ENCODE measurements at regions not wholly inside any gene's neighbourhood (a gene's known extent, or its start where the extent isn't known, plus 50 kb on each side); places are given as distances from the start of the nearest gene placed in this dataset.

DNA sequence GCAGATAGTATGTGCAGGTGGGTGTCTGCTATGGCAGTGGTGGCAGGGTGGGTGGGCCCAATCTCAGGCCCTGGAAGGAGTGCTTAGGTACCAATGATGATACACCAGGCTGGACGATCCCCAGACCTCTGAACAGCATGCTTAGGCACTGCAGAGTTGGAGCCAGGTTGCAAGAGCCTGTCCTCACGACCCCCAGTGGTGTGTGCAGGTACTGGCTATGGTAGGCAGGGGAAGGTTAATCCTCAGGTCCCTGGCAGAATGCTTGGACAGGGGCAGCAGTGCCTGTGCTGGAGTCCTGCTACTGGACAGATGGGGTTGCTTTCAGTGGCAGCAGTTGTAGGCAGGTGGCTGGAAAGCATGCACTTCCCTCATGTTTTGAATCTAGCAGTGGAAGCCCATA, 100.5 kb upstream of the NEK7 start:
- no peaks in the 10 kb centered on the region for H3K79me2 ChIP-seq (replicated peaks; ENCODE audit: insufficient read depth, low read length)
- no peaks in the 10 kb centered on the region for H3K36me3 ChIP-seq (ENCODE audit: insufficient read depth, low read length)
- H3K4me2 ChIP-seq (ENCODE audit: low read length): no peak overlapping the region
- no peaks in the 10 kb centered on the region for H4K20me1 ChIP-seq (ENCODE audit: insufficient read depth)
- H3K9me3 ChIP-seq (ENCODE audit: low read length): no peaks in the 10 kb centered on the region
- TF ChIP-seq POLR2AphosphoS5 (IDR thresholded peaks at IDR 0.05) (no peak), EZH2 (IDR thresholded peaks at IDR 0.05; ENCODE audit: borderline replicate concordance, insufficient read depth, low read length, poor library complexity, severe bottlenecking) (no peak), TAF1 (IDR thresholded peaks at IDR 0.05; ENCODE audit: low read depth) (no peak)
- H3K27ac ChIP-seq (ENCODE audit: low read length): no peak overlapping the region
- no peaks in the 10 kb centered on the region for H3F3A ChIP-seq (ENCODE audit: insufficient read depth, low read length, poor library complexity, severe bottlenecking)
- H3K4me3 ChIP-seq (ENCODE audit: low read length): no peak overlapping the region
- no peaks in the 10 kb centered on the region for H3K9me2 ChIP-seq (ENCODE audit: insufficient read depth, low read length)
- no peak overlapping the region for H3K9ac ChIP-seq (ENCODE audit: low read length)
- H2AFZ ChIP-seq (ENCODE audit: low read depth, low read length): no peak overlapping the region
- no peaks in the 10 kb centered on the region for H3K27me3 ChIP-seq (ENCODE audit: insufficient read depth, low read depth, low read length)

GRCh38 chr1:198064181-198064580, 92.6 kb upstream of the NEK7 start:
- Histone ChIP-seq H3K4me2 (ENCODE audit: low read length) (no peak overlapping the region), H4K20me1 (ENCODE audit: insufficient read depth) (no peaks in the 10 kb centered on the region), H3K9ac (ENCODE audit: low read length) (no peak overlapping the region), H3F3A (ENCODE audit: insufficient read depth, low read length, poor library complexity, severe bottlenecking) (no peaks in the 10 kb centered on the region), H3K36me3 (ENCODE audit: insufficient read depth, low read length) (no peaks in the 10 kb centered on the region), H3K27ac (ENCODE audit: low read length) (no peak overlapping the region), H3K4me3 (ENCODE audit: low read length) (no peak overlapping the region), H3K79me2 (replicated peaks; ENCODE audit: insufficient read depth, low read length) (no peaks in the 10 kb centered on the region), H3K9me3 (ENCODE audit: low read length) (no peaks in the 10 kb centered on the region), H2AFZ (ENCODE audit: low read depth, low read length) (no peak overlapping the region), H3K27me3 (ENCODE audit: insufficient read depth, low read depth, low read length) (no peaks in the 10 kb centered on the region), H3K9me2 (ENCODE audit: insufficient read depth, low read length) (no peaks in the 10 kb centered on the region)
- TF ChIP-seq TAF1 (IDR thresholded peaks at IDR 0.05; ENCODE audit: low read depth) (no peak), MXI1 (conservative IDR thresholded peaks at IDR 0.05; ENCODE audit: poor library complexity, severe bottlenecking) (no peak), EP300 (conservative IDR thresholded peaks at IDR 0.05; ENCODE audit: poor library complexity, severe bottlenecking) (no peak), POLR2AphosphoS5 (IDR thresholded peaks at IDR 0.05) (no peak), REST (IDR thresholded peaks at IDR 0.05; ENCODE audit: borderline replicate concordance) (no peak), SMC3 (conservative IDR thresholded peaks at IDR 0.05; ENCODE audit: poor library complexity) (no peak), EZH2 (IDR thresholded peaks at IDR 0.05; ENCODE audit: borderline replicate concordance, insufficient read depth, low read length, poor library complexity, severe bottlenecking) (no peak), RAD21 (conservative IDR thresholded peaks at IDR 0.05) (no peak)
- TF ChIP-seq, protein P1, sequence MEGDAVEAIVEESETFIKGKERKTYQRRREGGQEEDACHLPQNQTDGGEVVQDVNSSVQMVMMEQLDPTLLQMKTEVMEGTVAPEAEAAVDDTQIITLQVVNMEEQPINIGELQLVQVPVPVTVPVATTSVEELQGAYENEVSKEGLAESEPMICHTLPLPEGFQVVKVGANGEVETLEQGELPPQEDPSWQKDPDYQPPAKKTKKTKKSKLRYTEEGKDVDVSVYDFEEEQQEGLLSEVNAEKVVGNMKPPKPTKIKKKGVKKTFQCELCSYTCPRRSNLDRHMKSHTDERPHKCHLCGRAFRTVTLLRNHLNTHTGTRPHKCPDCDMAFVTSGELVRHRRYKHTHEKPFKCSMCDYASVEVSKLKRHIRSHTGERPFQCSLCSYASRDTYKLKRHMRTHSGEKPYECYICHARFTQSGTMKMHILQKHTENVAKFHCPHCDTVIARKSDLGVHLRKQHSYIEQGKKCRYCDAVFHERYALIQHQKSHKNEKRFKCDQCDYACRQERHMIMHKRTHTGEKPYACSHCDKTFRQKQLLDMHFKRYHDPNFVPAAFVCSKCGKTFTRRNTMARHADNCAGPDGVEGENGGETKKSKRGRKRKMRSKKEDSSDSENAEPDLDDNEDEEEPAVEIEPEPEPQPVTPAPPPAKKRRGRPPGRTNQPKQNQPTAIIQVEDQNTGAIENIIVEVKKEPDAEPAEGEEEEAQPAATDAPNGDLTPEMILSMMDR (IDR thresholded peaks at IDR 0.05; ENCODE audit: poor library complexity, severe bottlenecking): no peak

DNA sequence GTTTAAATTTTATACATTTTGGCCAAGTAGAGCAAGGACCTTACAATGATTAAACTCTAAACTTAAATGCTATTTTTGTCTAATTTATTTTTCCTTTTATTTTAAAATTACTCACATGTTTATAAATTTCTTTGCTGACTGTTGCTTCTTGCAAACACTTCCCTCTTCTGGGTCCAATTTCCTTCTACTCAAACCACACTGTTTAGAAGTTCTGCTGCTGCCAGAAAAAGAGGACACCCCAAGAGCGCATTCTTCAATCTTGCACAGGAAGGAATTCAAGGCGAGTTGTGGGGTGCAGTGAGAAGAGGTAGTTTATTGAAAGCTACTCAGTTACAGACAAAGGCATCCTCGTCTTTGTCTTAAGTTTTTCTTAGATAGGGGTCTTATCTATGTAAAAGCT, 88.5 kb upstream of the NEK7 start:
- Histone ChIP-seq H3K4me3 (ENCODE audit: low read length) (no peak overlapping the region), H3K36me3 (ENCODE audit: insufficient read depth, low read length) (no peaks in the 10 kb centered on the region), H2AFZ (ENCODE audit: low read depth, low read length) (no peak overlapping the region), H3K9me2 (ENCODE audit: insufficient read depth, low read length) (no peaks in the 10 kb centered on the region), H3K79me2 (replicated peaks; ENCODE audit: insufficient read depth, low read length) (no peaks in the 10 kb centered on the region), H3K27me3 (ENCODE audit: insufficient read depth, low read depth, low read length) (no peaks in the 10 kb centered on the region), H3F3A (ENCODE audit: insufficient read depth, low read length, poor library complexity, severe bottlenecking) (no peaks in the 10 kb centered on the region), H3K9me3 (ENCODE audit: low read length) (no peaks in the 10 kb centered on the region), H3K9ac (ENCODE audit: low read length) (no peak overlapping the region), H4K20me1 (ENCODE audit: insufficient read depth) (no peaks in the 10 kb centered on the region), H3K27ac (ENCODE audit: low read length) (no peak overlapping the region), H3K4me2 (ENCODE audit: low read length) (no peak overlapping the region)
- TF ChIP-seq RAD21 (conservative IDR thresholded peaks at IDR 0.05) (no peak), MXI1 (conservative IDR thresholded peaks at IDR 0.05; ENCODE audit: poor library complexity, severe bottlenecking) (no peak), REST (IDR thresholded peaks at IDR 0.05; ENCODE audit: borderline replicate concordance) (no peak), POLR2AphosphoS5 (IDR thresholded peaks at IDR 0.05) (no peak), TAF1 (IDR thresholded peaks at IDR 0.05; ENCODE audit: low read depth) (no peak), EZH2 (IDR thresholded peaks at IDR 0.05; ENCODE audit: borderline replicate concordance, insufficient read depth, low read length, poor library complexity, severe bottlenecking) (no peak), EP300 (conservative IDR thresholded peaks at IDR 0.05; ENCODE audit: poor library complexity, severe bottlenecking) (no peak), SMC3 (conservative IDR thresholded peaks at IDR 0.05; ENCODE audit: poor library complexity) (no peak)
- TF ChIP-seq, protein P1 (IDR thresholded peaks at IDR 0.05; ENCODE audit: poor library complexity, severe bottlenecking): no peak
